Endothelial cell of umbilical vein (primary cell): ENCODE measurements at regions not wholly inside any gene's neighbourhood (a gene's known extent, or its start where the extent isn't known, plus 50 kb on each side); places are given as distances from the start of the nearest gene placed in this dataset.

Experiments
- BruUV-seq: library from RNA; stranded (reverse); fragments of 400-500 nt; replicated peaks from 2 replicates; lab custom pipeline; 2021; lab: Mats Ljungman, UMichigan
- CTCF ChIA-PET: fragments of 300-600, 350-600 bp; sonication (Branson Sonifier 250); formaldehyde crosslinking; loops from one replicate; lab custom pipeline; 2021; ENCODE audit warnings: antibody characterized with exemption, inconsistent platforms; lab: Charles Lee
- POLR2A ChIA-PET: fragments of 300-600, 350-600 bp; sonication (Branson Sonifier 250); formaldehyde crosslinking; loops from one replicate; lab custom pipeline; 2021; ENCODE audit warnings: antibody characterized with exemption, inconsistent platforms; lab: Charles Lee
- DNase-seq: peaks from one replicate; pipeline ENCODE4 v3.0.0-alpha.2; 2011; ENCODE audit warnings: low read depth, low spot score
- FAIRE-seq: peaks from 2 replicates; lab custom pipeline; 2011; peaks lifted over from hg19 to GRCh38; lab: Jason Lieb, UNC
- H2AFZ ChIP-seq: 2 replicates; pipeline ENCODE4 v1.6.0; 2012; ENCODE audit warnings: low read depth, low read length, control low read depth, inconsistent platforms
- H3K27ac ChIP-seq: 2 replicates; pipeline ENCODE4 v1.5.1; 2011; ENCODE audit warnings: low read depth, mild to moderate bottlenecking, control low read depth, low read length, moderate library complexity; ENCODE audit not compliant: insufficient read depth
- H3K27me3 ChIP-seq, 2 experiments: 2 replicates each; pipeline versions ENCODE4 v1.6.0 to v1.6.1; 2011; ENCODE audit warnings: low read length in 2 of 2, mixed read lengths in 1 of 2; ENCODE audit not compliant: control insufficient read depth in 2 of 2, insufficient read depth in 2 of 2
- H3K36me3 ChIP-seq, 2 experiments: 2 replicates in 1 of 2; 3 replicates in 1 of 2; pipeline ENCODE4 v1.5.1; 2011; ENCODE audit warnings: low read length in 2 of 2, mild to moderate bottlenecking in 1 of 2, moderate library complexity in 1 of 2; ENCODE audit not compliant: control insufficient read depth in 2 of 2, insufficient read depth in 2 of 2; ENCODE audit errors: extremely low read depth in 1 of 2
- H3K4me1 ChIP-seq: 3 replicates; pipeline ENCODE4 v1.5.1; 2011; ENCODE audit warnings: mild to moderate bottlenecking, low read length; ENCODE audit not compliant: control insufficient read depth, insufficient read depth; ENCODE audit errors: extremely low read depth
- H3K4me2 ChIP-seq: 2 replicates; pipeline ENCODE4 v1.6.1; 2011; ENCODE audit warnings: low read length, control low read depth, mixed read lengths; ENCODE audit not compliant: insufficient read depth
- H3K4me3 ChIP-seq, 3 experiments: fragments of 200-600 bp in 1 of 3; sonication (generic), shearing (Covaris generic) in 1 of 3; replicated peaks in 1 of 3; 2 replicates each; pipeline ENCODE4 v1.5.1; 2011 to 2016; ENCODE audit warnings: control low read depth in 3 of 3, low read length in 3 of 3, mild to moderate bottlenecking in 2 of 3, inconsistent platforms in 1 of 3, low read depth in 1 of 3, moderate library complexity in 1 of 3; ENCODE audit not compliant: insufficient read depth in 1 of 3
- H3K79me2 ChIP-seq: 2 replicates; pipeline ENCODE4 v1.6.0; 2012; ENCODE audit warnings: low read length, inconsistent platforms; ENCODE audit not compliant: control insufficient read depth, insufficient read depth
- H3K9ac ChIP-seq: replicated peaks from 2 replicates; pipeline ENCODE3; 2011; ENCODE audit warnings: low read length, control low read depth; ENCODE audit not compliant: insufficient read depth; ENCODE audit errors: extremely low read depth
- H3K9me1 ChIP-seq: replicated peaks from 3 replicates; pipeline ENCODE4 v1.6.0; 2011; ENCODE audit warnings: mild to moderate bottlenecking, low read length; ENCODE audit not compliant: control insufficient read depth, insufficient read depth; ENCODE audit errors: extremely low read depth
- H3K9me3 ChIP-seq: replicated peaks from 2 replicates; pipeline ENCODE4 v1.5.1; 2012; ENCODE audit warnings: low read length, inconsistent platforms; ENCODE audit not compliant: control insufficient read depth, insufficient read depth
- H4K20me1 ChIP-seq: replicated peaks from 2 replicates; pipeline ENCODE3; 2011; ENCODE audit warnings: mild to moderate bottlenecking, low read length; ENCODE audit not compliant: control insufficient read depth, insufficient read depth; ENCODE audit errors: extremely low read depth
- EZH2 ChIP-seq: IDR thresholded peaks from 2 replicates; pipeline ENCODE4 v1.6.1; 2012; ENCODE audit warnings: borderline replicate concordance, low read depth, mild to moderate bottlenecking, moderate library complexity, low read length, inconsistent platforms; ENCODE audit not compliant: severe bottlenecking
- FOS ChIP-seq: IDR thresholded peaks from 2 replicates; pipeline ENCODE4 v1.6.1; 2011; ENCODE audit warnings: mild to moderate bottlenecking, low read length, moderate library complexity, borderline replicate concordance; ENCODE audit not compliant: insufficient read depth
- GATA2 ChIP-seq: IDR thresholded peaks from 2 replicates; pipeline ENCODE4 v1.7.0; 2011; ENCODE audit warnings: low read depth, mild to moderate bottlenecking, moderate library complexity, mixed read lengths, low read length; ENCODE audit not compliant: insufficient read length, insufficient read depth
- JUN ChIP-seq: IDR thresholded peaks from 2 replicates; pipeline ENCODE4 v1.6.1; 2011; ENCODE audit warnings: borderline replicate concordance, low read depth; ENCODE audit not compliant: insufficient read length, insufficient read depth
- MAX ChIP-seq: IDR thresholded peaks from 2 replicates; pipeline ENCODE4 v1.6.1; 2011; ENCODE audit not compliant: insufficient read depth, insufficient read length
- MYC ChIP-seq: IDR thresholded peaks from one replicate; pipeline ENCODE4 v1.6.1; 2011; ENCODE audit warnings: mild to moderate bottlenecking, low read depth, low read length
- POLR2A ChIP-seq: IDR thresholded peaks from 2 replicates; pipeline ENCODE4 v1.6.1; 2012; ENCODE audit warnings: low read depth, mild to moderate bottlenecking, control low read depth, low read length
- POLR2AphosphoS5 ChIP-seq: IDR thresholded peaks from 2 replicates; pipeline ENCODE4 v1.6.1; 2012; ENCODE audit warnings: low read depth, mild to moderate bottlenecking, control low read depth, low read length, moderate library complexity; ENCODE audit not compliant: insufficient read depth
- dilution Hi-C: fragments of 300-500 bp; cut with MboI; formaldehyde crosslinking; loops from one replicate; pipeline ENCODE4 v1.15.0; 2019; ENCODE audit warnings: low sequenced_read_pairs; ENCODE audit not compliant: extremely low pct_ligation_motif_present
- intact Hi-C: fragments of 100-400 bp; cut with micrococcal nuclease; formaldehyde crosslinking; loops from one replicate; pipeline ENCODE4 v1.10.0; 2022
- TF ChIP-seq, protein P1 (sequence below), 2 donors: IDR thresholded peaks; 1 replicate in 1 of 2; 2 replicates in 1 of 2; pipeline ENCODE4 v1.5.1; 2011; ENCODE audit warnings: low read length in 2 of 2, mild to moderate bottlenecking in 2 of 2, moderate library complexity in 2 of 2, control low read depth in 1 of 2, inconsistent platforms in 1 of 2, low read depth in 1 of 2; ENCODE audit not compliant: insufficient read depth in 1 of 2; ENCODE audit errors: extremely low read depth in 1 of 2

GRCh38 chr3:106168962-106169750 lies 300.3 kb upstream of the CBLB start:
- intact Hi-C loops (no loop called here), dilution Hi-C loops (no loop called here)
- Histone ChIP-seq H3K9ac (no peak overlapping the region), H3K79me2 (no peaks in the 10 kb centered on the region), H3K4me1 (no peaks in the 10 kb centered on the region), H3K4me3 (no peak overlapping the region), H3K27ac (no peak overlapping the region), H4K20me1 (no peaks in the 10 kb centered on the region), H3K4me2 (no peak overlapping the region), H3K9me1 (no peaks in the 10 kb centered on the region), H3K36me3 (no peaks in the 10 kb centered on the region), H3K9me3 (no peaks in the 10 kb centered on the region), H3K27me3 (no peaks in the 10 kb centered on the region), H2AFZ (no peak overlapping the region)
- TF ChIP-seq MYC (no peak), POLR2AphosphoS5 (no peak), JUN (no peak), EZH2 (no peak), GATA2 (no peak), FOS (no peak), MAX (no peak), POLR2A (no peak)
- TF ChIP-seq, protein P1, sequence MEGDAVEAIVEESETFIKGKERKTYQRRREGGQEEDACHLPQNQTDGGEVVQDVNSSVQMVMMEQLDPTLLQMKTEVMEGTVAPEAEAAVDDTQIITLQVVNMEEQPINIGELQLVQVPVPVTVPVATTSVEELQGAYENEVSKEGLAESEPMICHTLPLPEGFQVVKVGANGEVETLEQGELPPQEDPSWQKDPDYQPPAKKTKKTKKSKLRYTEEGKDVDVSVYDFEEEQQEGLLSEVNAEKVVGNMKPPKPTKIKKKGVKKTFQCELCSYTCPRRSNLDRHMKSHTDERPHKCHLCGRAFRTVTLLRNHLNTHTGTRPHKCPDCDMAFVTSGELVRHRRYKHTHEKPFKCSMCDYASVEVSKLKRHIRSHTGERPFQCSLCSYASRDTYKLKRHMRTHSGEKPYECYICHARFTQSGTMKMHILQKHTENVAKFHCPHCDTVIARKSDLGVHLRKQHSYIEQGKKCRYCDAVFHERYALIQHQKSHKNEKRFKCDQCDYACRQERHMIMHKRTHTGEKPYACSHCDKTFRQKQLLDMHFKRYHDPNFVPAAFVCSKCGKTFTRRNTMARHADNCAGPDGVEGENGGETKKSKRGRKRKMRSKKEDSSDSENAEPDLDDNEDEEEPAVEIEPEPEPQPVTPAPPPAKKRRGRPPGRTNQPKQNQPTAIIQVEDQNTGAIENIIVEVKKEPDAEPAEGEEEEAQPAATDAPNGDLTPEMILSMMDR (IDR thresholded peaks at IDR 0.05; ENCODE audit: extremely low read depth in 1 of 2, insufficient read depth in 1 of 2, low read depth in 1 of 2, low read length in 2 of 2) = no peak
- POLR2A ChIA-PET = no interaction called here
- DNase-seq (no peak), FAIRE-seq (no peak)
- CTCF ChIA-PET = no interaction called here
- no TSS peak for BruUV-seq
